Stomach smooth muscle (tissue), 2 donors: ENCODE measurements at regions not wholly inside any gene's neighbourhood (a gene's known extent, or its start where the extent isn't known, plus 50 kb on each side); places are given as distances from the start of the nearest gene placed in this dataset.

Source experiments
- H3K27ac ChIP-seq: one replicate; pipeline ENCODE4 v1.7.0; 2013; ENCODE audit warnings: mild to moderate bottlenecking, low read length, inconsistent platforms
- H3K27me3 ChIP-seq, 2 donors: one replicate each; pipeline ENCODE4 v1.7.0; 2013; ENCODE audit warnings: low read length in 2 of 2; ENCODE audit not compliant: insufficient read depth in 2 of 2, control insufficient read depth in 1 of 2
- H3K36me3 ChIP-seq, 2 donors: one replicate each; pipeline ENCODE4 v1.7.0; 2013; ENCODE audit warnings: low read length in 2 of 2; ENCODE audit not compliant: control insufficient read depth in 2 of 2, insufficient read depth in 2 of 2
- H3K4me1 ChIP-seq: one replicate; pipeline ENCODE4 v1.7.0; 2013; ENCODE audit warnings: low read length; ENCODE audit not compliant: control insufficient read depth, insufficient read depth
- H3K4me3 ChIP-seq, 2 donors: one replicate each; pipeline ENCODE4 v1.7.0; 2013; ENCODE audit warnings: low read length in 2 of 2
- H3K9ac ChIP-seq, 2 donors: one replicate each; pipeline ENCODE4 v1.7.0; 2013; ENCODE audit warnings: low read length in 2 of 2, mild to moderate bottlenecking in 1 of 2
- H3K9me3 ChIP-seq, 2 donors: one replicate each; pipeline ENCODE4 v1.7.0; 2013; ENCODE audit warnings: low read length in 2 of 2; ENCODE audit not compliant: control insufficient read depth in 2 of 2
- donor health status: healthy.
- donor health status: Pancreatic carcinoma.

DNA sequence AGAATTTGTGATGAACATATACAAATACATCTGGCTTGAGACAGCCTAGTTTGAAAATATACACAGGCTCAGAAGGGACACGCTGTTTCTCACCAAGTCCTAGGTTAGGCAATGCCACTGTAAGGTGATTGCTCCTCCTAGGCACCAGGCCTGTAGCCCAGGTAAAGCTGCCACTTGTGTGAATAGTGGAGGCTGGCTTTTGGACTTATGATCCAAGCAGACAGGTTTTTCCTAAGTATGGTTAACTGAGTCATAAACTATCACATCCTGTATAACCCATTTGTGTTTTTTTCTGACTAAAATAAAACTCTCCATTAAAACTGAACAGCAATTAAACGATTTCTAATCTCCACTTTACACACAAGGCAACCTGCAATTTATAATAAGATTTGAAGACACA lies 81.0 kb downstream of the SEMA4F start:
- H3K4me1 ChIP-seq, result no peaks in the 10 kb centered on the region

DNA sequence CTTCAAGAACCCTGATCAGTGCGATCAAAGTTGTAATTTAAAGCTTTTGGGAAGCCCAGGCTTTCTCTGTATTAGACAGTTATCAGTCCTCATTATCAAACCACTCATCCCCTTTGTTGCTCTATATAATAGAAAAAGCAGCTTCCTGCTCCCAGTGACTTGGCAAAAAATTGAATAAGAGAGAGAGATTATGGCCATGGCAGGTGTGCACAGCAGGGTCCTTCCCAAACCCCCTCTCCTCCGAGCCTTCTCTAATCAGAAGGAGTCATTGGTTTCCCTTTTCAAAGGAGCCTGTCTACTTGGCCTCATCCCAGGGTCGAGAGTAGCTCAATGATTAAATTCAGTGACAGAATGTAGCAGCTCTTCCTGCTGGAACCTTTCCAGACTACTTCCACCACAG lies 81.5 kb downstream of the SEMA4F start:
- H3K9ac ChIP-seq, result no peak overlapping the region
- H3K9me3 ChIP-seq, result no peaks in the 10 kb centered on the region
- no peaks in the 10 kb centered on the region for H3K36me3 ChIP-seq
- no peaks in the 10 kb centered on the region for H3K27me3 ChIP-seq
- H3K4me3 ChIP-seq, result no peak overlapping the region
- no peaks in the 10 kb centered on the region for H3K4me1 ChIP-seq
- H3K27ac ChIP-seq, result no peak overlapping the region

More for the DNA sequence above, 81.0 kb downstream of the SEMA4F start:
- Histone ChIP-seq H3K36me3 (no peaks in the 10 kb centered on the region), H3K9me3 (no peaks in the 10 kb centered on the region), H3K27me3 (no peaks in the 10 kb centered on the region), H3K9ac (no peak overlapping the region), H3K4me3 (no peak overlapping the region), H3K27ac (no peak overlapping the region)

DNA sequence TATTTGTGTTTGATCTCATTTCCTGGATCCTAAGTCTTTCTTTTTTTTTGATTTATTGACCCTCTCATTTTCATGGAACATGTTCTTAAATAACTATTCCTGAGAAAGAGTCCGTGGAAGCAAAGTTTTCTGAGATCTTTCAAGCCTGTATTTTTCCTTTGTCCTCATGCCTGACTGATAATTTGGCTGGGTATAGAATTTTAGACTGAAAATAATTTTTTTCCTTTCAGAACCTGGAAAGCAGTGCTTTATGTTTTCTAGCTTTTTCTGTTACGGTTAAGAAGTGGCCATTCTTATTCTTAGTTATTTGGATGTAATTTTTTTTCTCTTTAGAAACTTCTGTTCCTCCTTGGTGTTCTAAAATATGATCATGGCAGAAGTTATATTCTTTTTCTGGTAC lies 82.5 kb downstream of the SEMA4F start:
- Histone ChIP-seq H3K9ac (no peak overlapping the region), H3K36me3 (no peaks in the 10 kb centered on the region), H3K27ac (no peak overlapping the region), H3K4me1 (peaks cover 5% of the 10 kb centered on the region), H3K9me3 (no peaks in the 10 kb centered on the region), H3K4me3 (no peak overlapping the region), H3K27me3 (no peaks in the 10 kb centered on the region)

DNA sequence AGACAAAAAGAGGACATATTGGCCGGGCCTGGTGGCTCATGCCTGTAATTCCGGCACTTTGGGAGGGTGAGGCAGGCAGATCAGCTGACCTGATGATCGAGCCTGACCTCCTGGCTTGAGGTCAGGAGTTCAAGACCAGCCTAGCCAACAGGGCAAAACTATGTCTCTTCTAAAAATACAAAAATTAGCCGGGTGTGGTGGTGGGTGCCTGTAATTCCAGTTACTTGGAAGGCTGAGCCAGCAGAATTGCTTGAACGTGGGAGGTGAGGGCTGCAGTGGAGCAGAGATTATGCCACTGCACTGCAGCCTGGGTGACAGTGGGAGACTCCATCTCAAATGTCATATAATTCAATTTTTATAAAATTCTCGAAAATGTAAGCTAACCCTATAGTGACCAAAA lies 84.5 kb downstream of the SEMA4F start:
- no peak overlapping the region for H3K9ac ChIP-seq
- peaks cover 5% of the 10 kb centered on the region for H3K4me1 ChIP-seq
- H3K36me3 ChIP-seq, result no peaks in the 10 kb centered on the region
- H3K9me3 ChIP-seq, result no peaks in the 10 kb centered on the region
- H3K27me3 ChIP-seq, result no peaks in the 10 kb centered on the region
- H3K4me3 ChIP-seq, result no peak overlapping the region
- H3K27ac ChIP-seq, result no peak overlapping the region

DNA sequence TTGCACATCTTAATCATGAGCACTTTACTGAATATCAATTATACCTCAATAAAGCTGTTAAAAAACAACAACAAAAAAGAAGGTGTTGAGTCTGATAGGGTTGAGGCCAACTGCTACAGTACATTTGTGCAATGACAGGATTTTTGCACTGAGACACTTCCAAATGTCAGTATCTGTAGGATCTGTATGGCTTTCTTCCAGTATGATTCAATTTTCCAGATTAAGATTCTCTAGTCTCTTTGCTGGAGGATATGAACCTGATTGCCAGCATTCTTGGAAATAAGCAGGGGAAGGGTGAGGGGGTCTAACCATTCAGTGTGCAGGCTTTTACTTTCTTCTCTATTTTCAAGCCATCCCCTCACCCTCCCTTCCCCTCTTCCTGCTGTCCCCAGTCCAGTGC lies 85.1 kb downstream of the SEMA4F start:
- Histone ChIP-seq H3K27me3 (no peaks in the 10 kb centered on the region), H3K27ac (no peak overlapping the region), H3K9me3 (no peaks in the 10 kb centered on the region)

DNA sequence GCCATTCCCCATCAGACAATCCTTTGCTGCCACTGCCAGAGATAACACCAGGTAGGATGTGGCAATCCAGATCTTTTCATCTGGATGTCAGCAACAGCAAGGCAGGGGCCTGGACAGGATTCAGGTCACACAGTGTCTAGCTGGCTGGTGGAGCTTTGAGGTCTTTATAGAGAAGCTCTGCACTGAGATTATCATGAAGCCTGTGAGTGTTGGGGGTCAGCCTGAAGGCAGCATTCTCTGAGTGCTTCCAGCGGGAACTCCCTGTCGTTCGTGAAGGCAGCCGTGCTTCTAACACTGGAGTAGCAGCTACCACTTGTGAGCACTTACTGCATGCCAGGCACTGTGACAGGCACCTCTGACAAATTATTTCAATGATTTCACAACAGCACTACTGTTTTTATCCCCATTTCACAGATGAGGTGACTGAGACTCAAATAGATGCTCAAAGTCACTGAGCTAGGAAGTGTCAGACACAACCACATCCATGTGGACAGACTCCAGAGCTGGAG lies 85.7 kb downstream of the SEMA4F start:
- H3K27ac ChIP-seq, result no peak overlapping the region
- no peaks in the 10 kb centered on the region for H3K27me3 ChIP-seq
- H3K4me1 ChIP-seq, result peaks cover 5% of the 10 kb centered on the region
- no peaks in the 10 kb centered on the region for H3K36me3 ChIP-seq
- H3K9ac ChIP-seq, result no peak overlapping the region
- H3K4me3 ChIP-seq, result no peak overlapping the region
- no peaks in the 10 kb centered on the region for H3K9me3 ChIP-seq

More for the DNA sequence above, 85.1 kb downstream of the SEMA4F start:
- Histone ChIP-seq H3K36me3 (no peaks in the 10 kb centered on the region), H3K9ac (no peak overlapping the region), H3K4me1 (peaks cover 5% of the 10 kb centered on the region), H3K4me3 (no peak overlapping the region)

DNA sequence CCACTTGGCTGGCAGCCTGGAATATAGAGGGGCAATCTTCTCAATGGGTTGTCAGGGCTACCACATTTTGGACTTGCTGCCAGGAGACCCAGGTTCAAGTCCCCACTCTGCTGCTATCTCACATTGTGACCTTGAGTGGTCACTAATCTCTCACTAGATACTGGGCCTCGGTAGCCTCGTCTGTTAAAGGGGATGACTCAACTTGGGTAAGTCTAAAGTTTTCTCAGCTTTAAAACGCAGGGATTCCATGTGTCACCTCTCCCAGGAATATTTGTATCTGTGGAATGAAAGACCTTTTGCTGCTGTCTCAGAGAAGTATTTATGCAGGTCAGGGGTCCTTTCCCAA lies 86.3 kb downstream of the SEMA4F start:
- H3K9ac ChIP-seq, result no peak overlapping the region
- no peaks in the 10 kb centered on the region for H3K9me3 ChIP-seq
- H3K27ac ChIP-seq, result no peak overlapping the region
- H3K4me1 ChIP-seq, result peaks cover 5% of the 10 kb centered on the region
- no peaks in the 10 kb centered on the region for H3K27me3 ChIP-seq
- no peak overlapping the region for H3K4me3 ChIP-seq
- H3K36me3 ChIP-seq, result no peaks in the 10 kb centered on the region

DNA sequence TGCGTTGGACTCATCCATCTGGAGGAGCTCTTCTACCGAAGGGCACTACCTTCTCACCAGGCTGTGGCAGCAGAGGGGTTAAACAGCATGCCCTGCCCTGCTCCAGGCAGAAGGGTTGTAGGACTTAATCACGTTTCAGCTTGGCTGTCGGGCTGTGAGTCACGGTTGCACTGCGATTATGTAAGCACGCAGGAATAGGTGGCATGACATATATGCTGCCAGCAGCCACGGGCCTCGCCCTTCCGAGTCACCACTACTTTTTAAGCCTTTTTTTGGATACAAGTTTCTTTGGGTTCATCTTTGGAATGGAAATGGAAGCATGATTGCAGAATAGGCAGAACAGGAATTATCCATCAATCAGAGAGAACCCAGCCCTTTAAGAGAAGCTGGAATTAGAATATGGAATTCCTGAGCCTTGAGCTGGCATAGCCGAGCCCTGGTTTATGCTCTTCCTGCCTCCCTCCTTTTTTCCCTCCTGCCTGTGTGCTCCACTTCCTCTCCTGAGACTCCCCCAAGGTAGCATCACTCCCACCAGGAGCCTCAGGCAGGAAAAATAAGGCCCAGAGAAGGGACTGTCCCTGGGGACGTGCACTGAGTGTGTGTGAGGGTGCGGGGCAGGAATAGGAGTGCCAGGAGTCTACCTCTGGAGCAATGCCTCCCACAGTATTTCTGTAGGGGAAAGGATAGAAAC lies 86.8 kb downstream of the SEMA4F start:
- Histone ChIP-seq H3K36me3 (no peaks in the 10 kb centered on the region), H3K4me3 (peak overlapping the region in 1 of 2 donors; percentile 22), H3K27me3 (no peaks in the 10 kb centered on the region), H3K9ac (no peak overlapping the region), H3K4me1 (peaks cover 5% of the 10 kb centered on the region), H3K9me3 (no peaks in the 10 kb centered on the region), H3K27ac (no peak overlapping the region)

DNA sequence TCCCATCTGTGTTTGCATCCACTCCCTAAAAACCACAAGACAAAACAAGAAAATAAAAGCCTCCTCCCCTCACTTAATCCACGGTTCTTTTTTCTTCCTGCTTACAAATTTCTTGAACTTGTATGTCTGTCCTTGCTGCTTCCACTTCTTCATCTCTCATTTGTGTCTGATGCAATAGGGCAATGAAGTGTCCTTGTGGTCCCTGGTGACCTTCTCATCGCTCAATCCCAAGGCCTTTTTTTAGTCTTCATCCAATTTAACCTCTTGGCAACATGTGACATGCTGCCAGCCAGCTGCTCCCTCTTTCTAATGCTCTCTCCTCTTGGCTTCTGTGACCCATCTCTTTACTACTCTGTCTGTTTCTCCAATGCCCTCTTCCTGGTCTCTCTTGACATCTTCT lies 87.6 kb downstream of the SEMA4F start:
- Histone ChIP-seq H3K36me3 (no peaks in the 10 kb centered on the region), H3K4me3 (no peak overlapping the region), H3K27me3 (no peaks in the 10 kb centered on the region), H3K9ac (no peak overlapping the region), H3K27ac (no peak overlapping the region), H3K9me3 (no peaks in the 10 kb centered on the region), H3K4me1 (peaks cover 5% of the 10 kb centered on the region)

DNA sequence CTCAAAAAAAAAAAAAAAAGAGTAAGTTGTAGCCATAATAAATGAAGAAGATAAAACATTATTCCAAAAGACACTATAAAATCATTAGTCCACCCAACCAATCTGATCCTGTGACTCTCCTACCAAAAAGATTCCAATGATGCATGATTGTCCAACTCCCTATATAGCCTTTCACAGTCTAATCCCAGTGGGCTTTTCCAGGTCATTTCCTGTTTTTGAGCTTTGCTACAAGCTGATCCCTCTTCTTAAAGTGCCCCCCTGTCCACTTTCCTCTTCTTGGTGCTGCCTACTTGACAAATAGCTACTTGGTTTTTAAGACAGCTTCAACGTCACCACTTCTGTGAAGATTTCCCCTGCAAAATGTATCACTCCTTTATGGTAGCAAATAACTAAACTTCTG lies 88.4 kb downstream of the SEMA4F start:
- Histone ChIP-seq H3K9me3 (no peaks in the 10 kb centered on the region), H3K27ac (no peak overlapping the region), H3K36me3 (no peaks in the 10 kb centered on the region), H3K9ac (no peak overlapping the region), H3K4me3 (no peak overlapping the region), H3K27me3 (no peaks in the 10 kb centered on the region), H3K4me1 (peaks cover 5% of the 10 kb centered on the region)

DNA sequence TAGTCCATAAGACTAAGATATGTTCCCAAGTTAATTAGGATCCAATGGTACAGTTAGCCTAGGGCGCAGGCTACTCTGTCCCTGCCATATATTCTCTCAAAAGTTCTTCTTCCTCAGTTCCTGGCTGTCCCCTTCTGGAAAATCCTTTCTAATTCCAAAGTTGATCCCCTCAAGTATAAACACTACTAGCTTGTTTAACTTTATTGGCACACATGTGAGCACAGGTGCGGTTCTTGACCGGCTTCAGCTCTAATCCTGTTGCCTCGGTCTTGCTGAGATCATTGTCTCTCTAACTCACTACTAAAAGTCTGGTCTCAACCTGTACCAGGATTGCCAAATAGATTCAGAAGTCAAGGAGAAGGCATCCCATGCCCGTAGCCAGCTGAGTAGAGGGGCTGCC lies 89.0 kb downstream of the SEMA4F start:
- H3K4me3 ChIP-seq, result no peak overlapping the region
- no peaks in the 10 kb centered on the region for H3K27me3 ChIP-seq
- no peaks in the 10 kb centered on the region for H3K9me3 ChIP-seq
- H3K9ac ChIP-seq, result no peak overlapping the region
- no peaks in the 10 kb centered on the region for H3K36me3 ChIP-seq
- no peak overlapping the region for H3K27ac ChIP-seq
- peaks cover 5% of the 10 kb centered on the region for H3K4me1 ChIP-seq
